GM12891 (cell line): ENCODE measurements at regions not wholly inside any gene's neighbourhood (a gene's known extent, or its start where the extent isn't known, plus 50 kb on each side); places are given as distances from the start of the nearest gene placed in this dataset.

ENCODE experiments used
- POLR2A ChIP-seq: IDR thresholded peaks from 2 replicates; pipeline ENCODE4 v1.6.1; 2011; ENCODE audit warnings: low read depth, low read length, control low read depth
- POLR2AphosphoS5 ChIP-seq: IDR thresholded peaks from 2 replicates; pipeline ENCODE4 v1.6.1; 2011; ENCODE audit warnings: low read depth, low read length, control low read depth

DNA sequence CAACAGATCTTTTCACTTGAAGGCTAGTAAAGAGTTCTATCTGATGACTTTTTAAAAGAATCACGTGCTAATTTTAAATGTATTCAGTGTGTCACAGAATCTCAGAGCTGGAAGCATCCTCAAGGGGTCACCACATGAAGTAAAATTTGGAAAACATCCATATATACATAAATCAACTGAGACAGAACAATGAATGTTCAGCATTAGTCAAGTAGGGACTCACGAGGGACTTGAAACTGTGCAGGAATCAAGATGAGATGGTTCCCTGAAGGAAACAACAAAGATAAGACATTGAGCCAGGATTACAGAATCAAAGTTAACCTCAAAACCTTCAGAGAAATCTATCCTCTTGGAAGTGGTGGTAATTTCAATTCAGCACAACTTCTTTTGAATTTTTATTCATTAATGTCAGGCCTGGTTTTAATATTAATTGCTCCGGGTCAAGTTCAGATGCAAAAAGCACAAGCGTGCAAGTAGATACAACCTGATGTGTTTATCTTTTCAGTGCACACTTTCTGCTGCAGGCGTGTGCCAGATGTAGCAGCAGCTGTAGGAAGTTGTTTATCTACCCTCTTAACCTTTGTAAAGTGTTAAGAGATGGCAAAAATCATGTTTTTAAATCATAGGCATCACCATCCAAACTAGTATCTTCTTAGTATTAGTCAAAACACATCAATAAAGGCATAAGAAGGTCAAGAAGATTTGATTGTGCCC is 87.7 kb upstream of the SRD5A3 start:
- no peak for TF ChIP-seq POLR2AphosphoS5
- TF ChIP-seq POLR2A: no peak
